Ishikawa (cell line): ENCODE measurements at regions not wholly inside any gene's neighbourhood (a gene's known extent, or its start where the extent isn't known, plus 50 kb on each side); places are given as distances from the start of the nearest gene placed in this dataset.

ENCODE experiments used
- CEBPB ChIP-seq: IDR thresholded peaks from 2 replicates; pipeline ENCODE4 v1.6.1; 2012
- CREB1 ChIP-seq: IDR thresholded peaks from 2 replicates; pipeline ENCODE4 v1.6.1; 2012; ENCODE audit warnings: low read depth
- EGR1 ChIP-seq: IDR thresholded peaks from 2 replicates; pipeline ENCODE4 v1.6.1; 2012
- EP300 ChIP-seq: IDR thresholded peaks from 2 replicates; pipeline ENCODE4 v1.6.1; 2012; ENCODE audit warnings: borderline replicate concordance
- FOXM1 ChIP-seq: IDR thresholded peaks from 2 replicates; pipeline ENCODE4 v1.6.1; 2012; ENCODE audit warnings: low read depth, borderline replicate concordance
- MAX ChIP-seq: IDR thresholded peaks from 2 replicates; pipeline ENCODE4 v1.6.1; 2012
- NFIC ChIP-seq: IDR thresholded peaks from 2 replicates; pipeline ENCODE4 v1.6.1; 2012
- RAD21 ChIP-seq: IDR thresholded peaks from 2 replicates; pipeline ENCODE4 v1.6.1; 2012; ENCODE audit warnings: low read depth
- REST ChIP-seq: IDR thresholded peaks from 2 replicates; pipeline ENCODE4 v1.6.1; 2012; ENCODE audit warnings: low read depth, mild to moderate bottlenecking
- TAF1 ChIP-seq: IDR thresholded peaks from 2 replicates; pipeline ENCODE4 v1.6.1; 2012; ENCODE audit warnings: low read depth, mild to moderate bottlenecking
- TCF12 ChIP-seq: IDR thresholded peaks from 2 replicates; pipeline ENCODE4 v1.6.1; 2012; ENCODE audit warnings: low read depth
- TEAD4 ChIP-seq: IDR thresholded peaks from 2 replicates; pipeline ENCODE4 v1.6.1; 2012
- USF1 ChIP-seq: IDR thresholded peaks from 2 replicates; pipeline ENCODE4 v1.6.1; 2012
- YY1 ChIP-seq: IDR thresholded peaks from 2 replicates; pipeline ENCODE4 v1.6.1; 2012; ENCODE audit warnings: low read depth
- ZBTB7A ChIP-seq: IDR thresholded peaks from 2 replicates; pipeline ENCODE4 v1.6.1; 2012; ENCODE audit warnings: low read depth

- TF ChIP-seq EP300 (no peak), CREB1 (no peak), EGR1 (no peak)
Measured at GRCh38 chrX:88146577-88146976, 600.4 kb upstream of the CPXCR1 start.

GRCh38 chrX:88170553-88170952 is 576.5 kb upstream of the CPXCR1 start:
- TF ChIP-seq TAF1 (no peak), TEAD4 (no peak), USF1 (no peak), ZBTB7A (no peak), EP300 (no peak), EGR1 (no peak), REST (no peak), TCF12 (no peak), YY1 (no peak), CREB1 (no peak), FOXM1 (no peak)

- no peak for TF ChIP-seq EGR1
- TF ChIP-seq USF1, result no peak
- TF ChIP-seq ZBTB7A, result no peak
- no peak for TF ChIP-seq TAF1
- no peak for TF ChIP-seq NFIC
- TF ChIP-seq YY1, result no peak
- TF ChIP-seq TEAD4, result no peak
- TF ChIP-seq CEBPB, result no peak
- no peak for TF ChIP-seq MAX
- no peak for TF ChIP-seq FOXM1
- TF ChIP-seq EP300, result no peak
- no peak for TF ChIP-seq TCF12
- no peak for TF ChIP-seq REST
- TF ChIP-seq RAD21, result no peak
- no peak for TF ChIP-seq CREB1
Measured at GRCh38 chrX:88202149-88202548, 544.9 kb upstream of the CPXCR1 start.

- TF ChIP-seq FOXM1 (no peak), CEBPB (no peak), TAF1 (no peak), CREB1 (no peak), EGR1 (no peak), EP300 (no peak), REST (no peak), USF1 (no peak), TEAD4 (no peak), TCF12 (no peak), NFIC (no peak), ZBTB7A (no peak), RAD21 (no peak), YY1 (no peak), MAX (no peak)
Measured at GRCh38 chrX:88244066-88244465, 503.0 kb upstream of the CPXCR1 start.
